ENCODE measurements at regions not wholly inside any gene's neighbourhood (a gene's known extent, or its start where the extent isn't known, plus 50 kb on each side); places are given as distances from the start of the nearest gene placed in this dataset.

- Histone ChIP-seq H3K36me3 (replicated peaks; ENCODE audit: insufficient read depth, low read depth) (no peaks in the 10 kb centered on the region), H3K9me3 (ENCODE audit: low read depth) (no peaks in the 10 kb centered on the region), H3K4me2 (no peak overlapping the region), H3K27me3 (no peaks in the 10 kb centered on the region), H3K27ac (no peak overlapping the region), H4K20me1 (ENCODE audit: insufficient read depth, poor library complexity, severe bottlenecking) (no peaks in the 10 kb centered on the region), H3K4me1 (ENCODE audit: insufficient read depth) (no peaks in the 10 kb centered on the region), H3K9me2 (replicated peaks; ENCODE audit: insufficient read depth) (no peaks in the 10 kb centered on the region), H3K4me3 (no peak overlapping the region), H2AFZ (no peak overlapping the region), H3K79me2 (no peaks in the 10 kb centered on the region)
- 78% methylated on average over 1 of the region's 1 CpG for WGBS (ENCODE audit: low lambda C conversion rate, missing lambda C conversion rate)
- no peak for DNase-seq (ENCODE audit: low spot score)
- no peak for TF ChIP-seq EZH2 (IDR thresholded peaks at IDR 0.05; ENCODE audit: borderline replicate concordance)
- TF ChIP-seq EZH2phosphoT487 (IDR thresholded peaks at IDR 0.05; ENCODE audit: low read depth, severe bottlenecking, unreplicated experiment), result no peak
These were observed 75.6 kb upstream of the TACR1 start for GRCh38 chr2:75274936-75275335.

GRCh38 chr2:75268112-75268511 is 68.8 kb upstream of the TACR1 start:
- Histone ChIP-seq H3K27me3 (no peaks in the 10 kb centered on the region), H2AFZ (no peak overlapping the region), H3K79me2 (no peaks in the 10 kb centered on the region), H4K20me1 (ENCODE audit: insufficient read depth, poor library complexity, severe bottlenecking) (no peaks in the 10 kb centered on the region), H3K4me3 (no peak overlapping the region), H3K4me2 (no peak overlapping the region), H3K9me3 (ENCODE audit: low read depth) (no peaks in the 10 kb centered on the region), H3K4me1 (ENCODE audit: insufficient read depth) (no peaks in the 10 kb centered on the region), H3K9me2 (replicated peaks; ENCODE audit: insufficient read depth) (no peaks in the 10 kb centered on the region), H3K36me3 (replicated peaks; ENCODE audit: insufficient read depth, low read depth) (no peaks in the 10 kb centered on the region), H3K27ac (no peak overlapping the region)
- WGBS (ENCODE audit: low lambda C conversion rate, missing lambda C conversion rate), result 67% methylated on average over 4 of the region's 4 CpGs
- no peak for DNase-seq (ENCODE audit: low spot score)
- no peak for TF ChIP-seq CTCF (IDR thresholded peaks at IDR 0.05; ENCODE audit: poor library complexity)
- no peak for TF ChIP-seq EZH2phosphoT487 (IDR thresholded peaks at IDR 0.05; ENCODE audit: low read depth, severe bottlenecking, unreplicated experiment)
- TF ChIP-seq EZH2 (IDR thresholded peaks at IDR 0.05; ENCODE audit: borderline replicate concordance), result no peak

- H3K27ac ChIP-seq, result no peak overlapping the region
- no peaks in the 10 kb centered on the region for H3K36me3 ChIP-seq (replicated peaks; ENCODE audit: insufficient read depth, low read depth)
- H2AFZ ChIP-seq, result no peak overlapping the region
- no peaks in the 10 kb centered on the region for H3K27me3 ChIP-seq
- no peak overlapping the region for H3K4me2 ChIP-seq
- peaks cover 6% of the 10 kb centered on the region for H3K9me3 ChIP-seq (ENCODE audit: low read depth)
- H3K79me2 ChIP-seq, result no peaks in the 10 kb centered on the region
- H3K4me1 ChIP-seq (ENCODE audit: insufficient read depth), result no peaks in the 10 kb centered on the region
- no peak for DNase-seq (ENCODE audit: low spot score)
- TF ChIP-seq EZH2 (IDR thresholded peaks at IDR 0.05; ENCODE audit: borderline replicate concordance), result no peak
- TF ChIP-seq CTCF (IDR thresholded peaks at IDR 0.05; ENCODE audit: poor library complexity), result no peak
- no peak for TF ChIP-seq EZH2phosphoT487 (IDR thresholded peaks at IDR 0.05; ENCODE audit: low read depth, severe bottlenecking, unreplicated experiment)
- no peaks in the 10 kb centered on the region for H4K20me1 ChIP-seq (ENCODE audit: insufficient read depth, poor library complexity, severe bottlenecking)
- H3K4me3 ChIP-seq, result no peak overlapping the region
- no peaks in the 10 kb centered on the region for H3K9me2 ChIP-seq (replicated peaks; ENCODE audit: insufficient read depth)
These were observed 62.6 kb upstream of the TACR1 start for GRCh38 chr2:75261923-75262322.

GRCh38 chr2:75260946-75261345 is 61.6 kb upstream of the TACR1 start:
- Histone ChIP-seq H3K79me2 (no peaks in the 10 kb centered on the region), H3K27ac (no peak overlapping the region), H3K4me1 (ENCODE audit: insufficient read depth) (no peaks in the 10 kb centered on the region), H3K36me3 (replicated peaks; ENCODE audit: insufficient read depth, low read depth) (no peaks in the 10 kb centered on the region), H3K27me3 (no peaks in the 10 kb centered on the region), H3K4me3 (no peak overlapping the region), H3K9me2 (replicated peaks; ENCODE audit: insufficient read depth) (no peaks in the 10 kb centered on the region), H4K20me1 (ENCODE audit: insufficient read depth, poor library complexity, severe bottlenecking) (no peaks in the 10 kb centered on the region), H2AFZ (no peak overlapping the region), H3K4me2 (no peak overlapping the region), H3K9me3 (ENCODE audit: low read depth) (peaks cover 6% of the 10 kb centered on the region)
- TF ChIP-seq EZH2 (IDR thresholded peaks at IDR 0.05; ENCODE audit: borderline replicate concordance), result no peak
- no peak for TF ChIP-seq EZH2phosphoT487 (IDR thresholded peaks at IDR 0.05; ENCODE audit: low read depth, severe bottlenecking, unreplicated experiment)
- no peak for TF ChIP-seq CTCF (IDR thresholded peaks at IDR 0.05; ENCODE audit: poor library complexity)
- no peak for DNase-seq (ENCODE audit: low spot score)
